Liver (tissue), 8 donors: ENCODE measurements at regions not wholly inside any gene's neighbourhood (a gene's known extent, or its start where the extent isn't known, plus 50 kb on each side); places are given as distances from the start of the nearest gene placed in this dataset.

ENCODE experiments used
- DNase-seq: peaks from one replicate; pipeline ENCODE4 v3.0.0-alpha.2; 2017; ENCODE audit warnings: low spot score
- H3K27ac ChIP-seq, 2 donors: one replicate each; pipeline ENCODE4 v1.7.0; 2013; ENCODE audit warnings: inconsistent platforms in 2 of 2, low read length in 2 of 2, control low read depth in 1 of 2, low read depth in 1 of 2, mild to moderate bottlenecking in 1 of 2
- H3K27me3 ChIP-seq, 4 donors: one replicate each; pipeline versions ENCODE4 v1.6.1 to v1.7.0; 2013; ENCODE audit warnings: low read length in 3 of 4, inconsistent platforms in 1 of 4, mild to moderate bottlenecking in 1 of 4, moderate library complexity in 1 of 4; ENCODE audit not compliant: control insufficient read depth in 4 of 4, insufficient read depth in 4 of 4
- H3K36me3 ChIP-seq, 4 donors: one replicate each; pipeline versions ENCODE4 v1.6.1 to v1.7.0; 2013; ENCODE audit warnings: low read length in 3 of 4, mild to moderate bottlenecking in 3 of 4, low read depth in 1 of 4, moderate library complexity in 1 of 4; ENCODE audit not compliant: control insufficient read depth in 4 of 4, insufficient read depth in 3 of 4
- H3K4me1 ChIP-seq, 4 donors: one replicate each; pipeline versions ENCODE4 v1.6.1 to v1.7.0; 2013; ENCODE audit warnings: low read length in 3 of 4, mild to moderate bottlenecking in 3 of 4, moderate library complexity in 1 of 4; ENCODE audit not compliant: control insufficient read depth in 4 of 4, insufficient read depth in 4 of 4
- H3K4me3 ChIP-seq, 3 donors: one replicate each; pipeline versions ENCODE4 v1.6.1 to v1.7.0; 2013; ENCODE audit warnings: low read length in 3 of 3, control low read depth in 1 of 3, low read depth in 1 of 3, mild to moderate bottlenecking in 1 of 3
- H3K9ac ChIP-seq, 2 donors: one replicate each; pipeline ENCODE4 v1.7.0; 2013; ENCODE audit warnings: low read length in 2 of 2, mild to moderate bottlenecking in 2 of 2, moderate library complexity in 2 of 2, control low read depth in 1 of 2, low read depth in 1 of 2
- H3K9me3 ChIP-seq, 4 donors: one replicate each; pipeline versions ENCODE4 v1.6.1 to v1.7.0; 2013; ENCODE audit warnings: low read length in 3 of 4; ENCODE audit not compliant: control insufficient read depth in 4 of 4
- ATF3 ChIP-seq: IDR thresholded peaks from 2 replicates; pipeline ENCODE4 v1.6.1; 2016; ENCODE audit warnings: antibody characterized with exemption
- CTCF ChIP-seq: fragments of 150-350 bp; IDR thresholded peaks from 2 replicates; pipeline ENCODE4 v1.5.1; 2017; ENCODE audit warnings: improper control_type of control experiment, low read depth, low read length; ENCODE audit not compliant: missing input control
- EGR1 ChIP-seq, 2 donors: IDR thresholded peaks; 2 replicates each; pipeline ENCODE4 v1.6.1; 2016 to 2018; ENCODE audit warnings: antibody characterized with exemption in 2 of 2, low read depth in 2 of 2
- FOXA1 ChIP-seq: IDR thresholded peaks from 2 replicates; pipeline ENCODE4 v1.6.1; 2016; ENCODE audit warnings: antibody characterized with exemption
- FOXA2 ChIP-seq: IDR thresholded peaks from 2 replicates; pipeline ENCODE4 v1.6.1; 2016; ENCODE audit warnings: antibody characterized with exemption
- GABPA ChIP-seq, 2 donors: IDR thresholded peaks in 1 of 2; conservative IDR thresholded peaks in 1 of 2; 2 replicates each; pipeline ENCODE4 v1.6.1; 2016; ENCODE audit warnings: antibody characterized with exemption in 2 of 2, mild to moderate bottlenecking in 1 of 2, moderate library complexity in 1 of 2
- HNF4A ChIP-seq, 2 donors: conservative IDR thresholded peaks; 2 replicates each; pipeline ENCODE4 v1.6.1; 2016; ENCODE audit warnings: antibody characterized with exemption in 2 of 2, mild to moderate bottlenecking in 2 of 2
- HNF4G ChIP-seq: IDR thresholded peaks from 2 replicates; pipeline ENCODE4 v1.6.1; 2016; ENCODE audit warnings: antibody characterized with exemption
- JUND ChIP-seq, 2 donors: IDR thresholded peaks; 2 replicates each; pipeline ENCODE4 v1.6.1; 2016; ENCODE audit warnings: antibody characterized with exemption in 2 of 2
- MAX ChIP-seq: IDR thresholded peaks from 2 replicates; pipeline ENCODE4 v1.6.1; 2016; ENCODE audit warnings: antibody characterized with exemption
- NR2F2 ChIP-seq: IDR thresholded peaks from 2 replicates; pipeline ENCODE4 v1.6.1; 2016; ENCODE audit warnings: antibody characterized with exemption
- RAD21 ChIP-seq, 2 donors: IDR thresholded peaks; 2 replicates each; pipeline ENCODE4 v1.6.1; 2016; ENCODE audit warnings: antibody characterized with exemption in 2 of 2, mild to moderate bottlenecking in 2 of 2
- REST ChIP-seq: IDR thresholded peaks from 2 replicates; pipeline ENCODE4 v1.6.1; 2016; ENCODE audit warnings: antibody characterized with exemption, mild to moderate bottlenecking
- RXRA ChIP-seq, 2 donors: IDR thresholded peaks; 2 replicates each; pipeline ENCODE4 v1.6.1; 2017 to 2018; ENCODE audit warnings: antibody characterized with exemption in 2 of 2, mild to moderate bottlenecking in 1 of 2
- SP1 ChIP-seq: IDR thresholded peaks from 2 replicates; pipeline ENCODE4 v1.6.1; 2018; ENCODE audit warnings: antibody characterized with exemption, mild to moderate bottlenecking
- TAF1 ChIP-seq: conservative IDR thresholded peaks from 2 replicates; pipeline ENCODE4 v1.6.1; 2016; ENCODE audit warnings: antibody characterized with exemption, mild to moderate bottlenecking
- YY1 ChIP-seq: IDR thresholded peaks from 2 replicates; pipeline ENCODE4 v1.6.1; 2016; ENCODE audit warnings: antibody characterized with exemption, mild to moderate bottlenecking
- ZBTB33 ChIP-seq: IDR thresholded peaks from 2 replicates; pipeline ENCODE4 v1.6.1; 2016; ENCODE audit warnings: antibody characterized with exemption
- WGBS: extraction: QIAGEN DNeasy Blood & Tissue Kit; methylation state at CpG from one replicate; pipeline ENCODE4 v1.1.7; 2013; 5-methylcytosine and 5-hydroxymethylcytosine counted together
- donor health status: healthy.
- donor health status: healthy.
- donor health status: healthy.
- donor health status: healthy.
- donor health status: healthy.

- DNase-seq: peak; percentile 69
- TF ChIP-seq HNF4A (conservative IDR thresholded peaks at IDR 0.05) (peak; percentile 32 to 35), REST (no peak), FOXA2 (no peak), TAF1 (no peak), JUND (IDR thresholded peaks at IDR 0.05) (no peak), NR2F2 (peak; percentile 41), EGR1 (IDR thresholded peaks at IDR 0.05; ENCODE audit: low read depth in 2 of 2) (no peak), SP1 (peak; percentile 38), YY1 (no peak), RAD21 (IDR thresholded peaks at IDR 0.05) (peak; percentile 85 to 95), MAX (peak; percentile 47), CTCF (peak; percentile 88), RXRA (IDR thresholded peaks at IDR 0.05) (peak; percentile 61 to 74), ZBTB33 (no peak), HNF4G (no peak), GABPA (IDR thresholded peaks at IDR 0.05 in 1 of 2, conservative IDR thresholded peaks at IDR 0.05 in 1 of 2) (no peak), FOXA1 (no peak), ATF3 (no peak)
- Histone ChIP-seq H3K4me1 (peaks cover 0 to 20% (median 11%) of the 10 kb centered on the region in 4 donors), H3K9ac (no peak overlapping the region), H3K27me3 (no peaks in the 10 kb centered on the region), H3K4me3 (no peak overlapping the region), H3K27ac (no peak overlapping the region), H3K9me3 (peaks cover 0 to 2% (median 0%) of the 10 kb centered on the region in 4 donors), H3K36me3 (no peaks in the 10 kb centered on the region)
- 16% methylated on average over 8 of the region's 8 CpGs for WGBS
These were observed 536.6 kb downstream of the SOX6 start for GRCh38 chr11:15819679-15820286.
